Renal cortex interstitium (tissue), 11 donors: ENCODE measurements at regions not wholly inside any gene's neighbourhood (a gene's known extent, or its start where the extent isn't known, plus 50 kb on each side); places are given as distances from the start of the nearest gene placed in this dataset.

ENCODE experiments used
- DNase-seq, 11 donors: peaks; one replicate each; pipeline ENCODE4 v3.0.0-alpha.2; 2013; ENCODE audit warnings: low read depth in 9 of 11, low spot score in 4 of 11; ENCODE audit errors: extremely low read depth in 1 of 11

DNA sequence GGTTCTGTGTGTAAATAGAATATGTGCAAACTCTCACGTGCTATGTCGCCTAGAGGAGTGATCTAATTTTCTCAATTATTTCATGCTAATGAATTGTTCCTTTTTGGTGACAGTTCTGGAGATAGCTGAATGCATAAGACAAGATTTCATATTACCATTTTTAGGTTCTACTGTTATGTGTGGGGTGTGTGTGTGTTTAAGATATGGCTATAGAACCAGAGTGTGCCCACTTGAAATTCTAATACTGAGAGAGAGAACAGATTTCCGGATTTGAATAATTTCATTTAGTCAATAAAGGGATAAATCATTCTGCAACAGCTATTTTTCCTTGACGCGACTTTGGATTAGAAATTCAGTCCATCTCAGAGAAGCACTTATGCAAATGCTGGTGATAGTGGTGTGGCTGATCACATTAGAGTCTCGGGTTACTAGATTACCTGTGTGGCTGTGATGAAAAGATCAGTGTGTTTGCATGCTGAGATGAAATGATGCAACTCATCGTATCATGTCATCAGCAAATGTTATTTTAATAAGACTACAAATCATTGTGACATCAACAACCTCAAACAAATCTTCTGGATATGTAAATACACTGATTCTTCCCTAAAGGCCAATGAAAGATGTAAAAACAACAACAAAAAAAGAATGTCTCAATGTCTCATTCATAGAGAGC lies 415.9 kb downstream of the EPHA4 start:
- no peak for DNase-seq

DNA sequence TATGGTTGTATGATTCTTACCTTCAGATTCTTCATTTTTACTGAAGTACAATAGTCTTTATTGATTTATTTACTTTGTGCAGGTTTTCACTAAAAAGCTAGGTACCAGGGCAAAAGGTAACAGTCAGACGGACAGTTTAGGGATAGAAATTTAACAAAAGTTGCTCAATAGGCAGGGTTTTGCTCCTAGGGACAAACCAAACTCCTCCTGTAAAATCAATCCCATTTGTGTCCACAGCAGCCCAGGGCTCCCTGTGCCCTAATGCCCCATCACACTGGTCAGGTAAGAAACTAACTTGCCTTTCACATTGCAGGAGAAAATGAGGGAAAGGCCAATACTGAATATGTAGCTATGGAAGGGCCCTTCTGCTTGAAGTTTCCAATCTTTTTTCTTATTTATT lies 410.9 kb downstream of the EPHA4 start:
- no peak for DNase-seq

GRCh38 chr2:221166292-221166691 lies 405.8 kb downstream of the EPHA4 start:
- peak in 1 of 11 donors; percentile 1 for DNase-seq

GRCh38 chr2:221167561-221167960 lies 404.5 kb downstream of the EPHA4 start:
- DNase-seq = no peak

DNA sequence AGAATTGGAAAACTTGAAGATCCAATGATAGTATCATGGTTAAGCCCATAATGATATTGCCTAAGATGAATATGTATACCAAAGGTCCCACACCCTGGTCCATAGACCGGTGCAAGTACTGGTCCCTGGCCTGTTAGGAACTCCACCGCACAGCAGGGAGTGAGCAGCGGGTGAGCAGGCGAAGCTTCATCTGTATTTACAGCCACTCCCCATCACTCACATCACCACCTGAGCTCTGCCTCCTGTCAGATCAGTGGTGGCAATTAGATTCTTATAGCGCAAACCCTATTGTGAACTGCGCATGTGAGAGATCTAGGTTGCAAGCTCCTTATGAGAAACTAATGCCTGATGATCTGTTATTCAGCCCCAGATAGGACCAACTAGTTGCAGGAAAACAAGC lies 402.4 kb downstream of the EPHA4 start:
- DNase-seq = no peak

GRCh38 chr2:221170548-221170947 lies 401.6 kb downstream of the EPHA4 start:
- no peak for DNase-seq

GRCh38 chr2:221176667-221177066 lies 395.4 kb downstream of the EPHA4 start:
- DNase-seq = no peak

DNA sequence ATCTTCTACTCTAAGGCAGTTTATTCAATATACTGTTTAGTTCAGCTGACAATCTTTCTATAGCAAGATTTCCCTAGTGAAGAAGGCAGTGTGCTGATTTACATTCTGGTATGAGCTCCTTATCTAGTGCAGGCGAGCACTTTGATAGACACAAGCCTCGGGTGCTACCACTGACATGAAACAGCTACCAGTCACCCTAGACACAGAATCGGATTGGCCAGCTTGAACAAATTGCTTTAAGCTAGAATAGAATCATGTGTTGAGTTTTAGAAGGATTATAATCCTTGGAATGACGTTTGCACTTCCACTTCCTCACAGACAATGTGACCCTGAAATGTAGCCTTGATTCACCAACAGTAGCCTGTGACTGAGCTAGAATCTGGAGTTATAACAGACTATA lies 394.0 kb downstream of the EPHA4 start:
- no peak for DNase-seq

- DNase-seq = no peak
Observed at GRCh38 chr2:221186873-221187272, 385.2 kb downstream of the EPHA4 start.

DNA sequence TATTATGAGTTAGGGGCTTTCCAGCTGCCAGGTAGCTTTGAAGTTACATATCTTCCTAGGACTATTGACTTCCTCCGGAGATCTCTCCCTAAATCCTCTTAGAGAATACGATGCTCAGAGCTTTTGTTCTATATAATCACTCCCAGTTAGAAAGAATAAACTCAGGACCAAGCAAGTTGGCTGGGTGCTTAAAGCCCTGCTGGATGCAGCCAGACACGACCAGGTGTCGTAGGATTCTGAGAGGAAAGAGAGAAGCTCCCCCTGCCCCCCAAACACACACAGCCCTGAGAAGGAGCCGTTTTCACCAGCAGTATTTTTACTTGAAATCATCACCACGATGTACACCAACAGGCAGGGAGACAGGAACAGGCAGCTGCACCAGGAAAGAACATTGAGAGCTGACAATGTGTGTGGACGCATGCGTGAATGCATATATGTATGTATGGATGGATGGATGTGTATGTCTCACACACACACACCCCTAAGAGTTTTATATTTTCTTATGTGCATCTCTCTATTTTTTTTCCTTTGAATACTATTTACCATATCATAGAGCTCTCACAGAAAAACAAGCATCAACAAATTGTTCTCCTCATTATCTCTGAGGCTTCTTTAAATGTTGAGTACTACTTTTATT lies 382.6 kb downstream of the EPHA4 start:
- no peak for DNase-seq

DNA sequence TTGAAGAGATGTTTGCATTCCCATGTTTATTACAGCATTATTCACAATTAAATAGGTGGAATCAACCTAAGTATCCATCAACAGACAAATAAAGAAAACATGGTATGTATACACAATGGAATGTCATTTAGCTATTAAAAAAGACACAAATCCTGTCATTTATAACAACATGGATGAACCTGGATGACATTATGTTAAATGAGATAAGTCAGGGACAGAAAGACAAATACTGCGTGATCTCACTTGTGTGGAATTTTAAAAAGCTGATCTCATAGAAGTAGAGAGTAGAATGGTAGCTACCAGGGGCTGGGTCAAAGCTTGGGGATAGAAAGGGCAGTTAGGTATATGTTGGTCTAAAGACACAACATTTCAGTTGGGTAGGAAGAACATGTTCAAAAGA lies 376.3 kb downstream of the EPHA4 start:
- DNase-seq = no peak

DNA sequence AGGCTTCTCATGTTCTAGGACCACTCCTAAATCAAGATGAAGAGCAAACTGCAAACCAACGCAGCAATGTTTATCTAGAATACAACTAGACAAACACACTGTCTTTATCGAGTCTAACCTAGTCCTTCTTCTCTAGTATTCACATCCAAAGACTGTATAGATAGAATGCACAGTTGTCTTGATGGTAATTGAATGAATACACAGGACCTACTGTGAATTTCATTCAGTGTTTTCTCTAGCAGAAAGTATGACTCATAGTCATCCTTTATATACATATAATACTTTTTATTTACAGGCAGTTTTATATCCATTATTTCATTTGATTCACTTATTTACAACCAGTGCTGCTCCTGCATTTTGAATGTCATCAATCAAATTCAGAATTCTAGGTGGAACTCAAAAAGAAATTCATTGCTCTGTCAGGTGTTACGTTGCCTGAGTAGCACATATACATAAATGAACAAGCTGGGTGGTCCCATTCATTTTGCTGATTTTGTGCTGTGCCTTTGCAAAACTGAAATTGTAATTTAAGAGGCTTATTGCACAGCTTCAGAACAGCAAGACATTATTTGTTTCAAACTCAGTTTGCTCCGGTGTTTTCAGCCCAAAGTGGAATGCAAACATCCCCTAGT lies 374.8 kb downstream of the EPHA4 start:
- DNase-seq = no peak

- DNase-seq = no peak
Observed at GRCh38 chr2:221198309-221198708, 373.8 kb downstream of the EPHA4 start.

GRCh38 chr2:221200184-221200839 lies 371.8 kb downstream of the EPHA4 start:
- DNase-seq = no peak

GRCh38 chr2:221202431-221202830 lies 369.7 kb downstream of the EPHA4 start:
- no peak for DNase-seq

DNA sequence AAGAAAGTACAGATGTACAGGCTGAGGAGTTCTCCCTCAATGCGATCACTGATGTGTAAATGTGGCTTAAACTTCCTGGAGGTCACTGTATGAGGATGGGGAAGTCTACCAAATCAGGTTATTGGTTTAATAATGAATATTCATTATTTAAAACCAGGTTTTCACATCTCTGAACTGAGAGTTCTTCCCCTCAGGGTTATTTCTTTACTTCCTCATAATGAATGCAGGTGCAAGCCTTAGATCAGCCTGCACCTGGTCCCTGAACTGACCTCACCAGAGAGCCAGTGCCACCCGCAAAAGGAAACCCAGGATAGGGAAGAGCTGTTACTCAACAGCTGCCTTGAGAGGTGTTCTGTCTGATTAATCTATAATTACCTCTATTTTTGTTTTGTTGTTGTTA lies 369.0 kb downstream of the EPHA4 start:
- peak in 1 of 11 donors; percentile 2 for DNase-seq

DNA sequence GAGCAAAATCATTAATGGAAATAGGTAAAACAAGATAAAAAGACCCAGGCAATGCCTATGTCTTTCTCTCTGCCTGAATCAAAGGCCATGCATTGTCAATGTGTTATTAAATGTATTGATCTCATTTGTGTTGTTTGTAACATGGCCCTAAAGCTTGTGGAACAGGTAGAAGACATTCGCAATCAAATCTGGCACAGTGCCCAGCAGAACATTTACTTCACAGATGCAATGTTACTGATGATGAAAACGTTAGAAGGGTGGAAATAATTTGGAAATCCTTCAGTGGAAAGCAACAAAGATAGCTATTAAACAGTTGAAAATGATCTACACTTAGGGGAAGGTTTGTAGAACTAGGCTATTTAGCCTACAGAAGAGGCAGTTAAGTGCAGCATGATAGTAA lies 368.2 kb downstream of the EPHA4 start:
- DNase-seq = peak in 1 of 11 donors; percentile 3

- DNase-seq = no peak
Observed at GRCh38 chr2:221204699-221205098, 367.4 kb downstream of the EPHA4 start.

DNA sequence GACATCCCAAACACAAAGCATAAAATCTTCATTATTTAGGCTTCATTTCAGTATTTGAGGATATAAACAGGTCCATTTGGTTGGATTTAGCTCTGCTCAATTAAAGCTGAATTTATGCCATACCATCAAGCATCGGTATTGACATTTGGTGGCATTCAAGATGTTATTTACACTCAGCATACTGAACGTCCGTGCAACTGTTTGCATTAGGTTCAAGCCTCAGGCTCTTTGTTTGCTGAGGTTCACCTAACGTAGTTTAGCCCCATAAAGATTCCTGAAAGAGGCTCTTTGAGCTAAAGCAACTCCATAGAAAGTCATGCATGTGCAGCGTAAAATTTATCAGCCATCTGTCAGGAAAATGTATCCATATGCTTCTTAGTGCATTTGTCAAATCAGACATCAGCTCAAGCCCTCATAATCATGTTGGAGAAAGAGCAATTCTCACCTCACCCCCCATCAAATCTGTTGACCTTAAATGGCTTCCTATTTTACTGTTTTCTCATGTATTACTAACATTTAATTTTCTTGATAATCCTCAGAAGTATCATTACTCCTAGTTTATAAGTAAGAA lies 366.9 kb downstream of the EPHA4 start:
- DNase-seq = no peak

GRCh38 chr2:221210686-221211085 lies 361.4 kb downstream of the EPHA4 start:
- no peak for DNase-seq
